ENCODE measurements at regions not wholly inside any gene's neighbourhood (a gene's known extent, or its start where the extent isn't known, plus 50 kb on each side); places are given as distances from the start of the nearest gene placed in this dataset.

GRCh38 chr22:34808618-34809017, 257.3 kb upstream of the ISX start:
- TF ChIP-seq POLR2A (IDR thresholded peaks at IDR 0.05) (no peak), CTCF (IDR thresholded peaks at IDR 0.05) (no peak)

Measured in thyroid gland (tissue), 4 donors.